HepG2 (cell line): ENCODE measurements at regions not wholly inside any gene's neighbourhood (a gene's known extent, or its start where the extent isn't known, plus 50 kb on each side); places are given as distances from the start of the nearest gene placed in this dataset.

Experiments
- ATF1 ChIP-seq: IDR thresholded peaks from 2 replicates; pipeline ENCODE4 v1.6.1; 2016; ENCODE audit warnings: mild to moderate bottlenecking, control low read depth
- BORCS8-MEF2B ChIP-seq: sonication (generic); formaldehyde crosslinking; IDR thresholded peaks from 2 replicates; pipeline ENCODE4 v1.8.0; 2022; ENCODE audit warnings: mild to moderate bottlenecking, missing genetic modification reagents
- CENPX ChIP-seq: sonication (generic); formaldehyde crosslinking; IDR thresholded peaks from 2 replicates; pipeline ENCODE4 v1.9.0; 2021; ENCODE audit warnings: mild to moderate bottlenecking, missing genetic modification reagents, moderate library complexity
- GABPA ChIP-seq, 2 experiments: IDR thresholded peaks; 2 replicates each; pipeline ENCODE4 v1.6.1; 2011 to 2016; ENCODE audit warnings: low read depth in 2 of 2, low read length in 1 of 2, missing biosample characterization in 1 of 2, missing genetic modification characterization in 1 of 2
- HES4 ChIP-seq: sonication (generic); formaldehyde crosslinking; IDR thresholded peaks from 2 replicates; pipeline ENCODE4 v1.9.0; 2021; ENCODE audit warnings: mild to moderate bottlenecking, missing genetic modification reagents, borderline replicate concordance
- IKZF5 ChIP-seq: IDR thresholded peaks from 2 replicates; pipeline ENCODE4 v1.6.1; 2018; ENCODE audit warnings: missing genetic modification reagents, mild to moderate bottlenecking, missing compliant biosample characterization
- SIN3A ChIP-seq: IDR thresholded peaks from 2 replicates; pipeline ENCODE4 v1.6.1; 2011; ENCODE audit warnings: low read depth, mild to moderate bottlenecking, control low read depth, low read length, borderline replicate concordance

- TF ChIP-seq ATF1 (CRISPR knock-in tag) (no peak), IKZF5 (no peak), HES4 (no peak), SIN3A (no peak), BORCS8-MEF2B (CRISPR knock-in tag) (no peak), GABPA (IDR thresholded peaks at IDR 0.05; ENCODE audit: low read depth, low read length) (no peak), GABPA (CRISPR knock-in tag; IDR thresholded peaks at IDR 0.05; ENCODE audit: low read depth) (no peak), CENPX (CRISPR knock-in tag) (no peak)
Measured at GRCh38 chr10:43859016-43859525, 210.4 kb upstream of the ZNF32 start.
